Epidermal melanocyte (primary cell): ENCODE measurements at regions not wholly inside any gene's neighbourhood (a gene's known extent, or its start where the extent isn't known, plus 50 kb on each side); places are given as distances from the start of the nearest gene placed in this dataset.
"Not testable (repeated sequence)": the region's sequence is repeated elsewhere in the genome, so short reads cannot be mapped to it uniquely, and the experiment has no call there.

Experiments
- DNase-seq: peaks from one replicate; pipeline ENCODE4 v3.0.0; 2011; ENCODE audit warnings: low spot score; ENCODE audit not compliant: insufficient read length

DNA sequence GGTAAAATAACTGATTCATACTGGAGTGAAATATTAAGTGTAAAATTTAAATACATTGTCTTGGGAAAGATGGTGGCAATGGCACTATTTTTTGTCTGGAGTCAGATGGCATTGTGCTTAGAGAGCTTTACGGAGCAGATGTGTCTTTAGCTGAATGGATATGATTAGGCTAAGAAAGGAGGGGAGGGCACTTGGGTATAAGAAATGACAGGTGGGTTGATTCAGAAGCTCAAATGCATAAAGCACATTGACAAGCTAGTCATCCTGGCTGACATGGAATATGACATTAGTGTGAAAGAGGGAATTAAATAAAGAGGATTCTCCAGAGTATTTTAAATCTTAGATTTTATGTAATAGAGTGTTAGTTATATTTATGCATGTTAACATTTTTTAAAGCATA is 570.1 kb upstream of the CBLB start:
- no peak for DNase-seq

GRCh38 chr3:106440672-106441071 is 571.9 kb upstream of the CBLB start:
- no peak for DNase-seq

GRCh38 chr3:106446271-106446670 is 577.5 kb upstream of the CBLB start:
- DNase-seq: no peak

GRCh38 chr3:106447723-106448301 is 579.0 kb upstream of the CBLB start:
- DNase-seq: no peak

DNA sequence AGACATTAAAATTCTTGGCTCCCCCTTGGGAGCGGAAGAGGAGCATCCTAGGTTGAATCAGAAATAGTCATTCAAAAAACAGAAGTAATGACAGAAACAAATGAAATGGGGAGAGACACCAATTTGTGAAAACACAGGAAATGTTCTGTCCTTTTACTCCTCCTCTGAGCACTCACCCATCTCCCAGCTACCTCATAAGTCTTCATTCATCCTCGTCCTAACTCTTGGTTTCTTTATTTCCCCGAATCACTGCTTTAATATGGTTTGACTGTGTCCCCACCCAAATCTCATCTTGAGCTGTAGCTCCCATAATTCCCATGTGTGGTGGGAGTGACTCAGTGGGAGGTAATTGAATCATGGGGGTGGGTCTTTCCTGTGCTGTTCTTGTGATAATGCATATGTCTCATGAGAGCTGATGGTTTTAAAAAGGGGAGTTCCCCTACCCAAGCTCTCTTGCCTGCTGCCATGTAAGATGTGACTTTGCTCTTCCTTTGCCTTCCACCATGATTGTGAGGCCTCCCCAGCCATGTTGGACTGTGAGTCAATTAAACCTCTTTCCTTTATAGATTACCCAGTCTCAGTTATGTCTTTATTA is 579.7 kb upstream of the CBLB start:
- not testable (repeated sequence) for DNase-seq

DNA sequence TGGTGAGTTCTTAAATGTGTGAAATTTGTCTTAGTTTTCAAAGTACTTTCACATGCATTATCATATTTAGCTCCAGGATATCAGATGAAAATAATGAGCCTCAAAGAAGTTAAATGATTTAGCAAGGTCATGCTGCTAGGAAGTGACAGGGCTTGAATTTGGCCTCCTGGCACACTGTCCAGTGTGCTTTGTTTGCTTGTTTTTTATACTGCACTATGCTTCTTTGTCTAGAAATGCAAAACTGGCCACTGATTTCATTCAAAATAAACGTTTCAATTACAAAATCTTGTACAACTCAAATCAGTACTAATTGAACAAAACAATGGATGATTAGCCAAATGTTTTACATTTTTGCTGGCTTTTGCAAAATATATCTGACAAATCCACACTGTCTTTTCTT is 583.3 kb upstream of the CBLB start:
- DNase-seq: no peak

DNA sequence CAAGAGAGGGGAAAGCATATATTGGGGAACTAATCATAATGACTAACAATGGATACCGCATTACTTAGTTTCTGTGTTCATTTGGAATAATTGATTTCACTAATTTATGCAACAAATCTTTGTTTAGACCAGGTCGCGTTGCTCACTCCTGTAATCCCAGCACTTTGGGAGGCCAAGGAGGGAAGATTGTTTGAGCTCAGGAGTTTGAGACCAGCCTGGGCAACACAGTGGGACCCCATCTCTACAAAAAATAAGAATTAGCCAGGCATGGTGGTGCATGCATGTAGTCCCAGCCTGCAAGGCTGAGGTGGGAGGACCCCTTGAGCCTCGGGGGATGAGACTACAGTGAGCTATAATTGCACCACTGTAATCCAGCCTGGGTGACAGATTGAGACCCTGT is 585.7 kb upstream of the CBLB start:
- no peak for DNase-seq

- no peak for DNase-seq
These were observed 588.7 kb upstream of the CBLB start for GRCh38 chr3:106457281-106458180.

DNA sequence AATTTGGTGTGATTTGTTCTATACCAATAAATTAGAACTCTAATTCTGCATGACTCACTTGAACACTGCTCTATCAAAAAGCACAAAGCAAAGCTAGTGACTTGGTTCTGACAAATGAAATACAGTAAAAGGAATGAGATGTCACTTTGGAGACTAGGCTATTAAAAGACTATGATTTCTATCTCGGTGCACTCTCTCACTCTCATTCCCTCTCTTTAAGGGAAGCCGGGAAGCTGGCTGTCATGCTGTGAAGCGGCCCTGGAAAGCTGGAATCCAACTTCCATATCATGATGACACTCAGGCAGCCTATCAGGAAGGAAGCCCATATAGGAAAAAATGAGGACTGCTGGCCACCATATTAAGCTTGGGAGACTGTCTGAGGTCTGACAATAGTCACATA is 590.1 kb upstream of the CBLB start:
- no peak for DNase-seq

DNA sequence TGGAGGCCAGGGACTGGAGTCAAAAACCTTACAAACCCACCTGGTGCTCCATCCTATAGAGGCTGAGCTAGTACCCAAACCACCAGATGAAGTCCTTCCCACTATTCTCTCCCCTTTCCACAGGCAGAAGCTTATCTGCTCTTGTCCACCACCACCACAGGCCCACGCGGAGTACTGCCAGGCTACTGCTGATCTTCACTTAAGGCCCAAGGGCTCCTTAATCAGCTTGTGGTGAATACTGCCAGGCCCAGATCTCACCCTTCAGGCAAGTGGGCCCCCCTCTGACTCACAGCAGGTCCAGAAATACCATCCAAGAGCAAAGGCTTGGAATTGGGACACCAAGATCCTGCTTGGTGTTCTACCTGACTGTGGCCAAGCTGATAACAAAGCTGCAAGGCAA is 598.1 kb upstream of the CBLB start:
- no peak for DNase-seq

- DNase-seq: no peak
These were observed 605.0 kb upstream of the CBLB start for GRCh38 chr3:106473576-106474475.

GRCh38 chr3:106482451-106482850 is 613.6 kb upstream of the CBLB start:
- DNase-seq: no peak

- DNase-seq: no peak
These were observed 616.4 kb upstream of the CBLB start for GRCh38 chr3:106485217-106485616.

- DNase-seq: no peak
These were observed 617.0 kb upstream of the CBLB start for GRCh38 chr3:106485802-106486201.

DNA sequence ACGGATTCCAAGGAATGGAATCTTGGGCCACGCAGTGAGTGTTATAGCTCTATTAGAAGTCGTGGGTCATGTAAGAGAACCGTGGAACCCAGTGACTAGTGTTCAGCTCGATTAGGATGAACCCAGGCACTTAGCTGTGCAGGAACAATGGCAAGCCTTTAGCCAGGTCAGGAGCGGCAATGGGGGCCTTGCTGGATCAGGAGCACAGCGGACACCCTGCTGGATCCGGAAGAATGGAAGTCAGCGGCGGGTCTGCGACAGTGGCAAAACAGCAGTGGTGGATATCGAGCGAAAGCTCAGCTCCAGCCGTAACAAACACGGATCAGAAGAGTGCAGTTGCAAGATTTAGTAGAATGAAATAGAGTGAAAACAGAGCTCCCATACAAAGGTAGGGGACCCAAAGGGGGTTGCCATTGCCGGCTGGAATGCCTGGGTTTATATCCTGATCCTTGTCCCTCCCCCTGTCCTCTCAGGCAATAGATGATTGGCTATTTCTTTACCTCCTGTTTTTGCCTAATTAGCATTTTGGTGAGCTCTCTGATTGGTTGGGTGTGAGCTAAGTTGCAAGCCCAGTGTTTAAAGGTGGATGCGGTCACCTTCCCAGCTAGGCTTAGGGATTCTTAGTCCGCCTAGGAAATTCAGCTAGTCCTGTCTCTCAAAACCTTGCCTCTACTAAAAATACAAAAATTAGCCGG is 618.3 kb upstream of the CBLB start:
- DNase-seq: not testable (repeated sequence)

- DNase-seq: no peak
These were observed 619.5 kb upstream of the CBLB start for GRCh38 chr3:106488331-106488730.

DNA sequence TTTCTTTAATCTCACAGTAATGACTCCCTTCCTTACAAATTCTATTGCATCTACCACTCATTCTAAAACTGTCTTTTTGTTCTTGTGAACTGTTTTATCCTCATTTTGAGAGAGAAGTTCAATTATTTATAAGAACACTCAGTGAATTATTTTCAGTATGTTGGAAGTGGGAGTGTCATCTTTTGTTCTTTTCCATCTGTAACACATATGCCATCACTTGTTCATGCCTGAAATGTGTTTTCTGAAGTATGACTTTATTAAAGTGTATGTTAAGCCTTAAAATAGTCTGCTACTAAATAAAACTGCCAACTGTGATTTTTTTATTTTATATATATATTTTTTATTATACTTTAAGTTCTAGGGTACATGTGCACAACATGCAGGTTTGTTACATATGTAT is 623.0 kb upstream of the CBLB start:
- no peak for DNase-seq

GRCh38 chr3:106508331-106508893 is 639.6 kb upstream of the CBLB start:
- no peak for DNase-seq

GRCh38 chr3:106510206-106510605 is 641.4 kb upstream of the CBLB start:
- no peak for DNase-seq

- DNase-seq: no peak
These were observed 644.0 kb upstream of the CBLB start for GRCh38 chr3:106512846-106513245.

GRCh38 chr3:106514431-106514830 is 645.6 kb upstream of the CBLB start:
- no peak for DNase-seq
